Adrenal gland (tissue), 9 donors: ENCODE measurements at regions not wholly inside any gene's neighbourhood (a gene's known extent, or its start where the extent isn't known, plus 50 kb on each side); places are given as distances from the start of the nearest gene placed in this dataset.

Experiments
- DNase-seq, 7 donors: peaks; one replicate each; pipeline ENCODE4 v3.0.0-alpha.2; 2019 to 2020
- H3K27ac ChIP-seq, 5 donors: fragments of 200-600 bp; sonication (generic) in 4 of 5; 1 replicate in 3 of 5; 2 replicates in 2 of 5; pipeline versions ENCODE4 v1.5.1 to v1.8.0; 2016 to 2020; ENCODE audit warnings: mild to moderate bottlenecking in 1 of 5
- H3K27me3 ChIP-seq: fragments of 200-600 bp; 2 replicates; pipeline ENCODE4 v1.8.0; 2021
- H3K36me3 ChIP-seq, 2 donors: fragments of 200-600 bp; replicated peaks in 1 of 2; 1 replicate in 1 of 2; 2 replicates in 1 of 2; pipeline versions ENCODE4 v1.5.1 to v1.8.0; 2018 to 2022
- H3K4me1 ChIP-seq, 2 donors: fragments of 200-600 bp; replicated peaks in 1 of 2; 1 replicate in 1 of 2; 2 replicates in 1 of 2; pipeline versions ENCODE4 v1.5.1 to v1.8.0; 2018 to 2021
- H3K4me3 ChIP-seq, 4 donors: fragments of 200-600 bp; sonication (generic) in 3 of 4; one replicate each; pipeline ENCODE4 v1.5.1; 2016 to 2018
- H3K9me3 ChIP-seq, 3 donors: fragments of 200-600 bp; sonication (generic) in 1 of 3; replicated peaks in 1 of 3; 1 replicate in 2 of 3; 2 replicates in 1 of 3; pipeline versions ENCODE4 v1.5.1 to v1.8.0; 2016 to 2021
- POLR2A ChIP-seq, 2 donors: fragments of 450-650 bp; IDR thresholded peaks; one replicate each; pipeline ENCODE4 v1.6.1; 2017; ENCODE audit warnings: antibody characterized with exemption in 2 of 2, mild to moderate bottlenecking in 2 of 2, moderate library complexity in 1 of 2
- WGBS, 4 donors: extraction: QIAGEN DNeasy Blood & Tissue Kit in 2 of 4; methylation state at CpG; one replicate each; pipeline versions ENCODE4 v1.1.5 to v1.1.7; 2013 to 2017; 5-methylcytosine and 5-hydroxymethylcytosine counted together
- intact Hi-C, 2 donors: fragments of 100-400 bp; cut with DNase I; formaldehyde crosslinking; loops; one replicate each; pipeline versions ENCODE4 v1.14.1 to v1.15.0; 2022 to 2023
- TF ChIP-seq, protein P1 (sequence below), 6 experiments: fragments of 450-650 bp in 4 of 6; fragments of 200-600 bp in 2 of 6; sonication (generic) in 1 of 6; IDR thresholded peaks; 1 replicate in 5 of 6; 2 replicates in 1 of 6; pipeline versions ENCODE4 v1.5.1 to v1.8.0; 2016 to 2021; ENCODE audit warnings: antibody characterized with exemption in 6 of 6, mild to moderate bottlenecking in 2 of 6, moderate library complexity in 1 of 6
- donor health status: healthy with polysubstance abuse.
- donor health status: Bipolar disorder and iron deficiency.
- donor health status: DM: yes; HTN: yes; CAD: no.
- donor health status: DM: no; HTN: no; CAD: no.
- donor health status: DM: no; HTN: no; CAD: no.

DNA sequence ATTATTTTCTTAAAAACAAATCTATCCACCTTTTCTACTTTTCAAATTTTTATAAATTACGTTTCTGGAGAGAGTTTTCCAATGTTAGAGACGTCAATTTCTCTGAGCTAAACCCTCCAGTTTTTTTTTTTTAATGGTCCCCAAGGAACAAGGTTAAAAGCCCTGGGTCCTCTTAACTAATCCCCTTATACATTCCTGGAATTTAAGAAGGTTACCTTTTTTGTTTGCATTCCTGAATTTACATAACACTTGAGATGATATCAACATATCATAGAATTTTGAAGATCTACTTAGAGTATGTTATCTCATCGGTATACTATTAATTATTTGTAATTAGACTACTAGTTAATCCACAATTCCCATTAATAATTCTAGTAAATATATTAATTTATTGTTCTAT is 662.2 kb upstream of the LRFN5 start:
- Histone ChIP-seq H3K4me3 (no peak overlapping the region), H3K27me3 (no peaks in the 10 kb centered on the region), H3K27ac (no peak overlapping the region), H3K4me1 (no peaks in the 10 kb centered on the region), H3K36me3 (no peaks in the 10 kb centered on the region), H3K9me3 (no peaks in the 10 kb centered on the region)
- TF ChIP-seq, protein P1, sequence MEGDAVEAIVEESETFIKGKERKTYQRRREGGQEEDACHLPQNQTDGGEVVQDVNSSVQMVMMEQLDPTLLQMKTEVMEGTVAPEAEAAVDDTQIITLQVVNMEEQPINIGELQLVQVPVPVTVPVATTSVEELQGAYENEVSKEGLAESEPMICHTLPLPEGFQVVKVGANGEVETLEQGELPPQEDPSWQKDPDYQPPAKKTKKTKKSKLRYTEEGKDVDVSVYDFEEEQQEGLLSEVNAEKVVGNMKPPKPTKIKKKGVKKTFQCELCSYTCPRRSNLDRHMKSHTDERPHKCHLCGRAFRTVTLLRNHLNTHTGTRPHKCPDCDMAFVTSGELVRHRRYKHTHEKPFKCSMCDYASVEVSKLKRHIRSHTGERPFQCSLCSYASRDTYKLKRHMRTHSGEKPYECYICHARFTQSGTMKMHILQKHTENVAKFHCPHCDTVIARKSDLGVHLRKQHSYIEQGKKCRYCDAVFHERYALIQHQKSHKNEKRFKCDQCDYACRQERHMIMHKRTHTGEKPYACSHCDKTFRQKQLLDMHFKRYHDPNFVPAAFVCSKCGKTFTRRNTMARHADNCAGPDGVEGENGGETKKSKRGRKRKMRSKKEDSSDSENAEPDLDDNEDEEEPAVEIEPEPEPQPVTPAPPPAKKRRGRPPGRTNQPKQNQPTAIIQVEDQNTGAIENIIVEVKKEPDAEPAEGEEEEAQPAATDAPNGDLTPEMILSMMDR (IDR thresholded peaks at IDR 0.05), result no peak
- TF ChIP-seq POLR2A (IDR thresholded peaks at IDR 0.05), result no peak
- intact Hi-C loops, result no loop called here
- no peak for DNase-seq
- WGBS, 4 donors, result 40 to 54% (median 44%) methylated on average over 3 of the region's 3 CpGs

DNA sequence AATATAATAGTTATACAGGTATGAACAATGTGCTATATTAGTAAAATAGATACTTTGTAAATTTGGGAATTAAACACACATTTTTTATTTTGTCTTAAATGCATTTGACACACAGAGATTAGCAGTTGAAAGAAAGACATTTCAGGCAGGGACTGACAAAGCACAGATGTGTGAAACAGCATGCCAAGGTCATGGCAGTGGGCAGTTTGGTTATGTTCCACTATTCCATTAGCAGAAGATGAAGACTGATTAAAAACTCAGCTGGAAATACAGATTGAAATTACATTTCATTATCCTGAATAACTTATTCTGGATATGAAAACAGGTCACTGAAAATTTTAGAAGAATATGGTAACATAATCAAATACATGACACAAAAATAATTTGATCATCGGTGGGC is 669.8 kb upstream of the LRFN5 start:
- DNase-seq, result no peak
- no peaks in the 10 kb centered on the region for H3K9me3 ChIP-seq
- TF ChIP-seq, protein P1 (IDR thresholded peaks at IDR 0.05), result no peak
- TF ChIP-seq POLR2A (IDR thresholded peaks at IDR 0.05), result no peak
- no peaks in the 10 kb centered on the region for H3K4me1 ChIP-seq
- H3K27ac ChIP-seq, result no peak overlapping the region
- intact Hi-C loops, result no loop called here
- H3K27me3 ChIP-seq, result no peaks in the 10 kb centered on the region
- H3K36me3 ChIP-seq, result no peaks in the 10 kb centered on the region
- no peak overlapping the region for H3K4me3 ChIP-seq
- WGBS, 4 donors, result 75 to 91% (median 88%) methylated on average over 1 of the region's 1 CpG

DNA sequence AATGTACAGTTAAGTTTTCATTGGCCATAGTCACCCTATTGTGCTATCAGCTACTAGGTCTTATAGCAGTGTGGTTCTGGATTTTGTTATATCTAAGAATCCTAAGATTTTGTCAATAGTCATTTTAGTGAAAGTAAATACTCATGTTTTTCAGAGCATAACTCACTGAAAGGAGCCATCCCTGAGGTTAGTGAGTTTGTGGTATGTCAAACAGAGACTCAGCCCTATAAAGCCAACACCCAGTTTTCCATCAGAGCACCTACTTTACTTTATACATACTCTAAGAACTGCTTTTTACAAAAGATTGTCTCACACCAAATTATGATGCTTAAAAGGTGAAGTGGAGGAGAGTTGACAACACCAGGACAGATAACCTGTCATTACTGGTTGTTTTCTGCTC is 686.3 kb upstream of the LRFN5 start:
- Histone ChIP-seq H3K9me3 (no peaks in the 10 kb centered on the region), H3K4me3 (no peak overlapping the region), H3K27ac (no peak overlapping the region), H3K27me3 (no peaks in the 10 kb centered on the region), H3K4me1 (no peaks in the 10 kb centered on the region), H3K36me3 (no peaks in the 10 kb centered on the region)
- no peak for TF ChIP-seq POLR2A (IDR thresholded peaks at IDR 0.05)
- TF ChIP-seq, protein P1 (IDR thresholded peaks at IDR 0.05), result no peak
- no peak for DNase-seq
- intact Hi-C loops, result no loop called here

DNA sequence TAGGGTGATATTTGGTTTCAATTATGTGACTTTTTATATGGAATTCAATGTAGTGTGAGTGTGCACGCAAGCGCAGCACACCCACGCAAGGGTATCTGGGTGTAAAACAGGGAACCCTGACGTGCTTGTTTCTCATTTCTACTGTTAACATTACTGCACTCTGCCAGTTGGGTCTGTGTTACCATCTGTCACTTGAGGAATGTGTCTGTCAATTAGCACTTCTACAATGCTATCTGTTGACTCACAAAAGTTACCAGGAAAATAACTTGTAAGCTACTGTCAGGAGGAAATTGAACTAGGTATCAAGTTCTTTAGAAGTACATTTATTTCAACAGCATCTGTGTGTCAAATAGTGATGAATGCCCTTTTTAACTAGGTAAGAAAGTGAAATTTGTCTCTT is 695.5 kb upstream of the LRFN5 start:
- WGBS, 4 donors, result 78 to 90% (median 81%) methylated on average over 4 of the region's 4 CpGs
- no peak for DNase-seq
- Histone ChIP-seq H3K4me1 (no peaks in the 10 kb centered on the region), H3K27ac (no peak overlapping the region), H3K36me3 (no peaks in the 10 kb centered on the region), H3K27me3 (no peaks in the 10 kb centered on the region), H3K9me3 (no peaks in the 10 kb centered on the region), H3K4me3 (no peak overlapping the region)
- intact Hi-C loops, result no loop called here
- TF ChIP-seq POLR2A (IDR thresholded peaks at IDR 0.05), result no peak
- TF ChIP-seq, protein P1 (IDR thresholded peaks at IDR 0.05), result no peak
